Stimulated activated CD8-positive, alpha-beta memory T cell treated with anti-CD3 and anti-CD28 coated beads, Interleukin-7, amount 100 ng/mL, for 1 hour (primary cell): ENCODE measurements at regions not wholly inside any gene's neighbourhood (a gene's known extent, or its start where the extent isn't known, plus 50 kb on each side); places are given as distances from the start of the nearest gene placed in this dataset.

Experiments used
- DNase-seq, 2 donors: peaks; one replicate each; pipeline ENCODE4 v3.0.0-alpha.2; 2020; ENCODE audit warnings: low read depth in 2 of 2

DNA sequence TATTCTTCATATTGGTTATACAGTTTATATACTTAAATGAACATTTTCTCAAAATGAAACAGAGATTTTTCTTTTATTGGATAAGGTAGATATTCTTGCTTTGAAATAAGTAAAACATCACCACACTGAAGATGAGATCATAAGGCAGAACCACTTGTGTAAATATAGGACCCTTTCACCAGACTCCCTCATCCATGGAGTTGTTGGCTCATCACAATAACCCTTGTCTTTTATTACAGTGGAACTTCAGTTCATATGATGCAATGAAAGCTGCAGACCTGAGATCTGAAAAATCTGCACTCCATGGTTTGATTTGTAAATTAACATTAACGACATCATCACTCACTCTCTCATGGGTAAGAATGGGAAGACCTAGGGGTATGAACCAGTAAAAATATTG, 51.9 kb upstream of the DBX2 start:
- no peak for DNase-seq

DNA sequence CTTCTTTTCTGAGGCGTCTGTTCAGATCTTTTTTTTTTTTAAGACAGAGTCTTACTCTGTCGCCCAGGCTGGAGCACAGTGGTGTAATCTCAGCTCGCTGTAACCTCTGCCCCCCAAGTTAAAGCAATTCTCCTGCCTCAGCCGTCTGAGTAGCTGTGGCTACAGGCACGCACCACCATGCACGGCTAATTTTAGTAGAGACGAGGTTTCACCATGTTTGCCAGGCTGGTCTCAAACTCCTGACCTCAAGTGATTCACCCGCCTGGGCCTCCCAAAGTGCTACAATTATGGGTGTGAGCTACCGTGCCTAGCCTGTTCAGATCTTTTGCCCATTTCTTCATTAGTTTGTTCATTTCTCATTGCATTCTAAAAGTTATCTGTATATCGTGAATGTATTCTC, 55.1 kb upstream of the DBX2 start:
- DNase-seq, result no peak

DNA sequence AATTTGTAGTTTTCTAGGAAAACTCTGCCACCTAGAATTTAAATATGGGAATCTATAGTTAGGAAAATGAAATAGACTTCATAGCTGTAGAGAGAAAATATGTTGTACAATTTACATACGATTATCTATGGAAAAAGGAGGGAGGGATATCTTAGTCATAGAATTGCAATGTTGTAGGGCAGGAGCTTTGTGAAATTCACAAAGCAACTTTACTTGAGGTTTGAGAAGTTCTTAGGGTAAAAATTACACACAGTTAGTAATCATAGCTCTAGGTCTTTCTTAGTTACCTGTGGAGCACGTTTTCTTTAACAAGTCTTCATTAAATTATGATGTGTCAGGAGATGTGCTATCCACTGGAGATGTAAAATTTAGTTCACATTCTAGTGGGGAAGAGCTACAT, 61.4 kb upstream of the DBX2 start:
- DNase-seq, result no peak

DNA sequence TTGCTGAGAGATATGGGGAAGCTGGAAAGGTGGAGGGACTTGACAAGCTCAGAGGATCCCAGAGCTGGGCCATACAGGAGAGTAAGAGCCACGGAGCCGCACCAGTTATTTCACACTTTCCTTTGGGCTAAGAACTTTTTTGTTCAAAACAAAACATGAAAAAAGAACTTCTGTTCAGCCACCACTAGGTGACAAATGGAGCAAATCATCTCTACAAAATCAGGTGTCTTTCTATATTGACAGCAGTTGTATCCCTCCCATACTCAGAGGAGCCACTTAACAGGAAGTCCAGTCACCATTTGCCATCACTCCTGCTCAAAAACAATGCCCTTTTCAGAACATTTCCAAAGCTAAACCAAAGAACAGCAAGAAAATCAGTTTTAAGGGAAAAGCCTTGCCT, 70.3 kb upstream of the DBX2 start:
- DNase-seq, result no peak

DNA sequence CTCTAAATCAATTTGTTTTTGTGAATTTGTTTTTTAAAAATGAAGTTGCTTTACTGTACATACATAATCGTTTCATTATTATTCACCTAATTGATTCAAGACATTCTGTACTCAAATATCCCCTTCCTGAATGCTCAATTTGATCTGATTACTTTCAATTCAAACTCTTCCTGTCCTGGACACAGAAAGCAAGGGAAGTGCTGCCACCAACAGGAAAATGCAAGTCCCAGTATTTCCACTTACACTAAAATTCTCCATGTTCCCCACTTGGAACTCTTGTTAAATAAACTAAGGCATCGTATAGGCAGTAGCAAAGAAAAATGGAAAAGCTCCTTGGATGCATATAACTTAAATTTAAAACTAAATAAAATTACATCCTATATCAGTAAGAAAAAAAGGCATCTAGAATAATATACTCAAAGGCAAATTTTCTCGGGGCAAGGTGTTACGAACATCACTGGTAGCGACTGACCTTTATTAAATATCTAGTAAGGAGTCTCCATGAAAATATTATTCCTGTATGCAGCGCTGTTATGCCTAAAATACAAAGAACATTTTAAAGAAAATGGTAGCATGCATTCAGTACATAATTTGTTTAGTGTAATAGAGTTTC, 72.0 kb upstream of the DBX2 start:
- DNase-seq, result no peak

DNA sequence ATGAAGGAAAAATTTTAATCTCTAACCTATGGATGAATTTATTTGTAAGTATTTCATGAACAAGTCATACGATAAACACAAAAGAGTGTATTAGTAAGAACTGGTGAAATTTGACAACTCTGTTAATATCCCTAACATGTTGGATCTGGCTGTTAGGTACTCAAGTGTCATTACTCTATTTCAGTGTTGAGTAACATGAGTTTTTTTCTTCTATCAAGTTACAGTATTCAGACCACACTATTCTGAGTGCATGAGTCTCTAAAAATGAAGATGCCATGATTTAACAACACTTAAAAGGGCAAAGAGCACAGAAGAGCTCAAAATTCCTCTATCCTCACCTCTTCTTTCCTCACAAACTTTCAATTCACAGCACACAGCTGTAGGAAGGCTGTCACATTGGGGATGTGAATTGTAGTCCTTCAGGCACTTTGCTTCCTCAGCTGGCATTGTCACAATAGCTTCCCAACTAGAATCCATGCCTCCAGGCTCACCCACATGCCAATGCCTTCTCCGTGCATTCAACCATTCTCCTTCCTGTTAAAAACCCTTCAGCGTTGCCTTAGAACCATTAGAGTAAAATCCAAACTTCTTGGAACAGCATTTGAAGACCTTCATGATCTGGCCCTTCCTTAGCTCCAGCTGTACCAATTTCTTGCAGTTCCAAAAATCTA, 73.7 kb upstream of the DBX2 start:
- no peak for DNase-seq

DNA sequence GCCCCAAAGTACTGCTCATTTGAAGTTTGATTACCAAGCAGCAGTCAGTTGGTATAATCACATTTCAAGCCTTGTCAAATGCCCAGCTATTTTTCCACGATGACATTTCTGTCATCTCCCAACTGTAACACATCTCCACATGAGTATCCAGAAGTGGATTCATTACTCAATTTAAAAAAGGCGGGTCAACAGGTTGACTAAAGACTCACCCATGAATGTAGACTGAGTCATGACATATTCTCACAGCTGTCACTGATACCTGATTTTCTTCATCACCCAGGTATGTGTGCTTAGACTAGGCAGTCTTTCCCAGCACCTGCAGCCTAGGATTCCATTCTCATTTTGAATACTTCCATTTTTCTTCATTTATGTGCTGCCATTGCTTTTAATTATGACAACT, 75.1 kb upstream of the DBX2 start:
- no peak for DNase-seq

DNA sequence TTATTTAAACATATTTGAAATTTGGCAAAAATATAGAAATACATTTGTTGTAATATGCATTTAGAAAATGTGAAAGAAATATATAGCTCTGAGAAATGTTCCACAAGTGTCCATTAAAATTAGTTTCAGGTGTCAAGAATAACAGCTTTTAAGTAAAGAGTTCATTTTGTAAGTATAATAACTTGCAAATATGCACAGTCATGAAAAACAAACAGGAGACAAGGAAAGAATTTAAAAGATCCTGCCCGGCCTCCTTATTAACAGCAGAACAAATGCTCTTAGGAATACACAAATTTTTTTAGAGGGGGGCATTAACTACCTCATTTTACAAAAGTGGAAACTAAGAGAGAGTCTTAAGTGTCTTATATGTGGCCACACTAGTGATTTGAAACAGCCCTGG, 77.7 kb upstream of the DBX2 start:
- no peak for DNase-seq

DNA sequence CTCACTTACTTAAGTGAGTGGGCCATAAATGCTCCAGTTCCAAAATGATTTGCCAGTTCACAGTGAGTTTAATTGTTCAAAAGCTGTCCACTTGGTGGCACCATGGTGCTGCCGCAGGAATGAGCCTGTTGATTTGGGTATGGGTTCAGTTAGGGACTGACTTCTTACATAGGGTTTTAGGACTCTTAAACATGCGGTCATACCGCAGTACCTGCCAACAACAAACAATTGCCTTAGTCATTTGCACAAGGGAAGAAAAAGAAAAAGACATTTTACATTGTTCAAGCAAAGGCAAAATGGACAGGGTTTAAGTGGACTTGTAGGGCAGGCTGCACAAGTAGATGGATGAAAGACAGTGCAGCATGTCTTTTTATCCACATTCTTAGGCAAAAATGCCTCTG, 80.0 kb upstream of the DBX2 start:
- DNase-seq, result peak in 1 of 2 donors; percentile 1

DNA sequence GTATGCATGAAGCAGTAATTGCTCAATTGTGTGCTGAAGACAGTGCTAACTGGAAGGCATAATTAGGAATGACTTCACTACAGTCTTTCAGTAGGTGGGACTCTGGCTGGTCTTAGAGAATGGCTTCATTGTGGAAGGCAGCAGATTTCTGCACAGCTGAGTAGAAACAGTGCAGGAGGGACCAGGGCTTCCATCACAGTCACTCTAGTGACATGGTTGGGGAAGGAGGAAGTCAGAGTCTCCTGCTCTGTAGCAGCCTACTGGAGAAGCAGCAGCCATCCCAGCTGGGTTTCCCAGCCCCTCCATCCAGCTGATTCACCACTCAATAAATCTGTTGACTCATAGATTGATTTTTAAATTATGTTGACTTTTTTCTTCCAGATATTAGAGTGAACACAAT, 80.6 kb upstream of the DBX2 start:
- no peak for DNase-seq

DNA sequence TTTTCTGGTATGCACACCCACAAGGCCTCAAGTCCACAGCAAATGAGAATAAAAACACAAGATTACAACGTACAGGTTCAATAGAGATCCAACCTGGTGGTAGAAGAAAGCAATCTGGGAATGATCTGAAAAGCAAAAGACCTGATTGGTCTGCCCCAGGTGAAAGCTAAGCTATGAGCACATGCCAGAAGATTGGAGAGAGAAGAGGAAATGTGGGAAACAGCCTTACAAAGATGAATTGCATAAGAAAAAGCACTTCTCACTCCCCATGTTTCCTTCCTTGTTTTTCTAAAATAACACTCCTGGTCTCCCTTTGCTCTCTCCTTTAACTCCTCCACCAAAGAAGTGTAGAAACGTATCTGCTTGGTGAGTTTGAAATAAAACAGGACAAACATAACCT, 77.3 kb upstream of the ANO6 start:
- no peak for DNase-seq

DNA sequence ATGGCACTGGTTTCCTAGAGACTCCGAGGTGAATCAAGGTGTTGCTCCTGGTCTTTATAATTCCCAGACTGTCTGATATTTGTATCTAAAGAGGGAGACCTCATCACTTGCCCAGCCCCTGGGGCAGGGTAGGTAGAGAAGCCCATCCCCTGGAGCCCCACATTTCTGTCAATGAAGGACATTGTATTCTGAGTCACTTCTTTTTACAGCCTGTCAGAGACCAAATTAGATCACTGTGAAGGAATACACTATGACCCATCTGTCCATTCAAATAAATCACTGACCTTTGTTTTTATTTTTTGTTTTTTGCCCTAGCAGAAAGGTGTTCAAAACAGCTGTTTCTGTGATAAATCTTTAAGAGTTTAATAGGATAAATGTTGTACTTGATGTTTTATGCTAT, 67.9 kb upstream of the ANO6 start:
- no peak for DNase-seq

DNA sequence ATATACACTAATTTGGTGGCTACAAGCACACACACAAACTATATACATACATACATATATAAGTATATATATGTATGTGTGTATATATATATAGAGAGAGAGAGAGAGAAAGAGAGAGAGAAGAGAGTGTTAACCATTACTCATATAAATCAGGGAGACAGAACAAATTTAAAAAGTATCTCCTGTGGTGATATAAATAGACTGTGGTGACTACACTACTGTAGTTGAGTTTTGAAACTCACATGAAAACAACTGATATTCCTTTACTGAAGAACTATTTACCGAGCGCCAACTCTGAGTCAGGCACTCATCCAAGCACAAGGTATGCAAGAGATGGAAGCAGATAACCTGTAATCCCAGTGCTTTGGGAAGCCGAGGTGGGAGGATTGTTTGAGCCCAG, 67.3 kb upstream of the ANO6 start:
- no peak for DNase-seq

DNA sequence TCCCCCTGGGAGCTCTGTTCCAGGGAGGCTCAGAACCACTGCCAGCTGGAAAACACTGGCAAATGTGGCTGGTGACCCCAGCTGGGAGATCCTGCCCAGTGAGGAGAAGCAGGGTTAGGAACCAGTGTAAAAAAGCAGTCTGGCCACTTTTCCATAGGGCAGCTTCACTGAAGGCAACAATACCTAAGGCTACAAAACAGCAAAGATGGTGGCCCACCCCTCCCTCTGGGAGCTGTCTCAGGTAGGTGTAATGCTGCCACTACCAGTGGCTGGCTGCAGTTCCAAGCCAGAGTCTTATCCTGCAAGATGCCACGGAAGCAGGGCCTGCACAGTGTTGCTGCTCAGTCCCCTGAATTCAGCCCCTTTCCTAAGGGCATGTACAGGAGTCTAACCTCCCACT, 50.6 kb upstream of the ANO6 start:
- DNase-seq, result no peak

DNA sequence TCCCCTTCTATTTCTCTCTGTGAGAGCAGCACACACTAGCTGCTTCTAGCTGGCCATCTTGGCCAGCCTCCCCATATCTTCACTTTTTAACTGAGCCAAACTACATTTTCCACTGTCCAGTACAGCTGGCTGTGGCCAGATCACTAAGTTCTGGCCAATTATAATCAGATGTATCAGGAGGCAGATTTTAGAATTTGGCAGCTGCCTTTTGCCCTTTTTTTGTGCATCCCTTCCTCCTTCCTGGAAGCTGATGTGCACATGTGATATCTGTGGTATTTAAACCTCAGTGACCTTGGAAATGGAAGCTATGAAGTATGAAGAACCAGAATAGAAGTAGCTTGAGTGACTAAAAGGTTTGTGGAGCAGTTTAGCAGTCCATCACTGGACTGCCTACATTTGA, 49.8 kb upstream of the ANO6 start:
- DNase-seq, result no peak
